PC-9 (cell line): ENCODE measurements at regions not wholly inside any gene's neighbourhood (a gene's known extent, or its start where the extent isn't known, plus 50 kb on each side); places are given as distances from the start of the nearest gene placed in this dataset.

ENCODE experiments used
- EZH2 ChIP-seq: fragments of 200-600 bp; sonication (generic); IDR thresholded peaks from 2 replicates; pipeline ENCODE4 v1.8.0; 2017; ENCODE audit warnings: antibody characterized with exemption, low read depth
- TF ChIP-seq, protein P1 (sequence below): fragments of 200-600 bp; sonication (generic); conservative IDR thresholded peaks from 2 replicates; pipeline ENCODE4 v1.6.1; 2017; ENCODE audit warnings: mixed run types, antibody characterized with exemption, mild to moderate bottlenecking, moderate library complexity

DNA sequence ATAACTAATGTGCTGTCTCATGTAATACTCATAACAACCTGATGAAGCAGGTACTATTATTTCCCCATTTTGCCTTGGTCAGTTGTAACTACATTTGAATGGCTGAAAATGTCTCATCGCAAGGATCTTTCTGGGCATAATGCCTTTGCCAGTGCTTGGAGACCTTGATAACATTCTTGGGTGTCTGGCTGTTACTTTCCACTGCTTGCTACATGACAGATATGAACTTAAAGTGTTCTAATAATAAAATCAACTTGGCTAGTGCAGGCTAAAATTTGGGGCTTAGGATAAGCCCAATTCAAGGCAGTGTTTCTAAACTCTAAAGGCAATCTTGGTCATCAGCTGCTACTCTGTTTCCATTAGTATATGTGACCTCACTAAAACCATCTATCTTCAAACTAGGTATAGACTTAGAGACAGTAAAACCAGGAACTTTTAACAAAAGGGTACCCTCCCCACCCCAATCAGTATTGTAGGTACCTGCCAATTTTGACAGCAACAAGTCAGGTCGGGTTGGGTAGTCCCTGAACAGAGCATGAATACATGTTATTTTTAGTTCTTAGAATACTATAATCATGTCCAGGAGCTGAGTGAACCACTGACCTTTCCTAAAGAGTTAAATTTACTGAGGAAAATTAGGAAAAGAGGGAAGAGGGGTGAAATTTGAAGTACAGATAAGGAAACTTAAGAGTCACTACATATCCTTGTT is 68.2 kb upstream of the AHR start:
- TF ChIP-seq, protein P1, sequence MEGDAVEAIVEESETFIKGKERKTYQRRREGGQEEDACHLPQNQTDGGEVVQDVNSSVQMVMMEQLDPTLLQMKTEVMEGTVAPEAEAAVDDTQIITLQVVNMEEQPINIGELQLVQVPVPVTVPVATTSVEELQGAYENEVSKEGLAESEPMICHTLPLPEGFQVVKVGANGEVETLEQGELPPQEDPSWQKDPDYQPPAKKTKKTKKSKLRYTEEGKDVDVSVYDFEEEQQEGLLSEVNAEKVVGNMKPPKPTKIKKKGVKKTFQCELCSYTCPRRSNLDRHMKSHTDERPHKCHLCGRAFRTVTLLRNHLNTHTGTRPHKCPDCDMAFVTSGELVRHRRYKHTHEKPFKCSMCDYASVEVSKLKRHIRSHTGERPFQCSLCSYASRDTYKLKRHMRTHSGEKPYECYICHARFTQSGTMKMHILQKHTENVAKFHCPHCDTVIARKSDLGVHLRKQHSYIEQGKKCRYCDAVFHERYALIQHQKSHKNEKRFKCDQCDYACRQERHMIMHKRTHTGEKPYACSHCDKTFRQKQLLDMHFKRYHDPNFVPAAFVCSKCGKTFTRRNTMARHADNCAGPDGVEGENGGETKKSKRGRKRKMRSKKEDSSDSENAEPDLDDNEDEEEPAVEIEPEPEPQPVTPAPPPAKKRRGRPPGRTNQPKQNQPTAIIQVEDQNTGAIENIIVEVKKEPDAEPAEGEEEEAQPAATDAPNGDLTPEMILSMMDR, result no peak
- no peak for TF ChIP-seq EZH2
